Ectodermal cell (in vitro differentiated cells): ENCODE measurements at regions not wholly inside any gene's neighbourhood (a gene's known extent, or its start where the extent isn't known, plus 50 kb on each side); places are given as distances from the start of the nearest gene placed in this dataset.

Experiments used
- H3K27ac ChIP-seq: 2 replicates; pipeline ENCODE4 v1.7.0; 2013; ENCODE audit warnings: mild to moderate bottlenecking, low read depth, low read length; ENCODE audit not compliant: insufficient read depth, poor library complexity, severe bottlenecking
- H3K27me3 ChIP-seq: 2 replicates; pipeline ENCODE4 v1.7.0; 2013; ENCODE audit warnings: mild to moderate bottlenecking, low read length; ENCODE audit not compliant: insufficient read depth, control insufficient read depth, poor library complexity, severe bottlenecking
- H3K36me3 ChIP-seq: one replicate; pipeline ENCODE4 v1.7.0; 2013; ENCODE audit warnings: low read length; ENCODE audit not compliant: control insufficient read depth, insufficient read depth
- H3K4me1 ChIP-seq: one replicate; pipeline ENCODE4 v1.7.0; 2013; ENCODE audit warnings: low read length; ENCODE audit not compliant: control insufficient read depth, insufficient read depth
- H3K4me3 ChIP-seq: 2 replicates; pipeline ENCODE4 v1.7.0; 2013; ENCODE audit warnings: low read depth, low read length, control low read depth; ENCODE audit not compliant: insufficient read depth
- H3K9me3 ChIP-seq: 2 replicates; pipeline ENCODE4 v1.7.0; 2013; ENCODE audit warnings: mild to moderate bottlenecking, low read length, moderate library complexity; ENCODE audit not compliant: control insufficient read depth
- WGBS, 2 experiments: methylation state at CpG; one replicate each; pipeline ENCODE4 v1.1.7; 2013; ENCODE audit warnings: missing lambda C conversion rate in 2 of 2; 5-methylcytosine and 5-hydroxymethylcytosine counted together

GRCh38 chr4:33065749-33066148, 2345.6 kb downstream of the PCDH7 start:
- Histone ChIP-seq H3K4me1 (no peaks in the 10 kb centered on the region), H3K36me3 (no peaks in the 10 kb centered on the region), H3K27me3 (no peaks in the 10 kb centered on the region), H3K9me3 (no peaks in the 10 kb centered on the region), H3K27ac (no peak overlapping the region), H3K4me3 (no peak overlapping the region)
- 96 to 97% methylated on average over 4 to 8 of the region's 8 CpGs for WGBS, 2 experiments

- WGBS, 2 experiments, result 89% methylated on average over 1 of the region's 1 CpG; no CpG with 5 or more reads in 1 of the 2 experiments
- H3K27me3 ChIP-seq, result no peaks in the 10 kb centered on the region
Measured at GRCh38 chr4:33067221-33067620, 2347.1 kb downstream of the PCDH7 start.

GRCh38 chr4:33068539-33068938, 2348.4 kb downstream of the PCDH7 start:
- WGBS, 2 experiments, result 100% methylated on average over 1 of the region's 1 CpG; no CpG with 5 or more reads in 1 of the 2 experiments
- no peaks in the 10 kb centered on the region for H3K36me3 ChIP-seq
- H3K27ac ChIP-seq, result no peak overlapping the region
- H3K27me3 ChIP-seq, result no peaks in the 10 kb centered on the region
- H3K4me3 ChIP-seq, result no peak overlapping the region
- H3K9me3 ChIP-seq, result no peaks in the 10 kb centered on the region
- H3K4me1 ChIP-seq, result peaks cover 3% of the 10 kb centered on the region

More at GRCh38 chr4:33067221-33067620, 2347.1 kb downstream of the PCDH7 start:
- H3K36me3 ChIP-seq, result no peaks in the 10 kb centered on the region
- H3K9me3 ChIP-seq, result no peaks in the 10 kb centered on the region
- no peak overlapping the region for H3K4me3 ChIP-seq
- H3K4me1 ChIP-seq, result no peaks in the 10 kb centered on the region
- H3K27ac ChIP-seq, result no peak overlapping the region

GRCh38 chr4:33071535-33071934, 2351.4 kb downstream of the PCDH7 start:
- 90 to 92% methylated on average over 2 to 3 of the region's 3 CpGs for WGBS, 2 experiments
- no peaks in the 10 kb centered on the region for H3K9me3 ChIP-seq
- no peak overlapping the region for H3K27ac ChIP-seq
- H3K4me1 ChIP-seq, result peaks cover 3% of the 10 kb centered on the region
- H3K27me3 ChIP-seq, result no peaks in the 10 kb centered on the region
- no peaks in the 10 kb centered on the region for H3K36me3 ChIP-seq
- no peak overlapping the region for H3K4me3 ChIP-seq

DNA sequence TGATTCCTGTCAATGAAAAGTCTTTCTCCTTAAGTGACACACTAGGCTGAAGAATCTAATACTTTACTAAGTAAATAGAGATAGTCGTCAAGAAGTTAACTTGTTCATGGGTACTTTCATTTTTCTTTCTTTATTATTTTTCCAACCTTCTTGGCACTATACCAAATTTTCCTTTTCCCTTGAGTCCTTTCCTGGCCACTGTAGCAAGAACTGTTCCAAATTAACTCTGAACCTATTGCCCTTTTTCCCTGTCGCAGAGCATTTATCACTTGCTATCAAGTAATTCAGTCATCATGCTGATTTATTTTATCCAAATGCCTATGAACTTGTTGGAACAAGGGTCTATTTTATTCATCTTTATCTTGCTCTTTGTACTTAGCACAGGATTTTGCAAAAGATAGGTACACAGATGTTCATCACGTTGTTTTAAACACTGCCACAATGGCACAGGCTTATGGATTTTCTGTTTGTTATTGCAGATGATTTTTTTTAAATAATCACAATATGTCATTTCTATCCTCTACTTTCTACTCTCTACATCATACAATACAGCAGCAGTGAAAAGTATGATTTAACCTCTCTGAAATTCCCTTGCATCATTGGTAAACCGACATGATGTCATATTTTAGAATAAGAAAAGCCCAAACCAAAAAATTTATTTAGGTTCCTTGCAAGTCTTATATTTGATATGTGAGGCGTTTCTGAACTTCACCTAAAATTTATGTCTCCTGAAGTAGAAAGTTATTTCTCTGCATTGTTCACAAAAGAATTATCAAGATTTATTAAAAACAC, 2352.3 kb downstream of the PCDH7 start:
- Histone ChIP-seq H3K4me3 (no peak overlapping the region), H3K9me3 (no peaks in the 10 kb centered on the region), H3K4me1 (peaks cover 3% of the 10 kb centered on the region), H3K36me3 (no peaks in the 10 kb centered on the region), H3K27me3 (no peaks in the 10 kb centered on the region), H3K27ac (no peak overlapping the region)
- 94 to 97% methylated on average over 2 to 5 of the region's 5 CpGs for WGBS, 2 experiments

- 93% methylated on average over 1 of the region's 1 CpG; no CpG with 5 or more reads in 1 of the 2 experiments for WGBS, 2 experiments
- Histone ChIP-seq H3K4me3 (no peak overlapping the region), H3K4me1 (peaks cover 3% of the 10 kb centered on the region), H3K27me3 (no peaks in the 10 kb centered on the region), H3K27ac (no peak overlapping the region), H3K9me3 (no peaks in the 10 kb centered on the region), H3K36me3 (no peaks in the 10 kb centered on the region)
Measured at GRCh38 chr4:33073811-33074210, 2353.6 kb downstream of the PCDH7 start.

- no peaks in the 10 kb centered on the region for H3K9me3 ChIP-seq
- WGBS, 2 experiments, result 88 to 91% methylated on average over 2 of the region's 2 CpGs
- H3K27ac ChIP-seq, result no peak overlapping the region
Measured at GRCh38 chr4:33078145-33078544, 2358.0 kb downstream of the PCDH7 start.

GRCh38 chr4:33080275-33080674, 2360.1 kb downstream of the PCDH7 start:
- Histone ChIP-seq H3K4me3 (no peak overlapping the region), H3K4me1 (no peaks in the 10 kb centered on the region), H3K36me3 (no peaks in the 10 kb centered on the region), H3K9me3 (no peaks in the 10 kb centered on the region), H3K27me3 (no peaks in the 10 kb centered on the region), H3K27ac (no peak overlapping the region)
- 90 to 92% methylated on average over 2 of the region's 2 CpGs for WGBS, 2 experiments

More at GRCh38 chr4:33078145-33078544, 2358.0 kb downstream of the PCDH7 start:
- peaks cover 3% of the 10 kb centered on the region for H3K4me1 ChIP-seq
- no peaks in the 10 kb centered on the region for H3K27me3 ChIP-seq
- no peaks in the 10 kb centered on the region for H3K36me3 ChIP-seq
- no peak overlapping the region for H3K4me3 ChIP-seq

GRCh38 chr4:33085709-33086108, 2365.5 kb downstream of the PCDH7 start:
- no peak overlapping the region for H3K27ac ChIP-seq
- 90 to 97% methylated on average over 2 of the region's 2 CpGs for WGBS, 2 experiments
- H3K36me3 ChIP-seq, result no peaks in the 10 kb centered on the region
- no peak overlapping the region for H3K4me3 ChIP-seq
- H3K9me3 ChIP-seq, result no peaks in the 10 kb centered on the region
- no peaks in the 10 kb centered on the region for H3K4me1 ChIP-seq
- no peaks in the 10 kb centered on the region for H3K27me3 ChIP-seq

DNA sequence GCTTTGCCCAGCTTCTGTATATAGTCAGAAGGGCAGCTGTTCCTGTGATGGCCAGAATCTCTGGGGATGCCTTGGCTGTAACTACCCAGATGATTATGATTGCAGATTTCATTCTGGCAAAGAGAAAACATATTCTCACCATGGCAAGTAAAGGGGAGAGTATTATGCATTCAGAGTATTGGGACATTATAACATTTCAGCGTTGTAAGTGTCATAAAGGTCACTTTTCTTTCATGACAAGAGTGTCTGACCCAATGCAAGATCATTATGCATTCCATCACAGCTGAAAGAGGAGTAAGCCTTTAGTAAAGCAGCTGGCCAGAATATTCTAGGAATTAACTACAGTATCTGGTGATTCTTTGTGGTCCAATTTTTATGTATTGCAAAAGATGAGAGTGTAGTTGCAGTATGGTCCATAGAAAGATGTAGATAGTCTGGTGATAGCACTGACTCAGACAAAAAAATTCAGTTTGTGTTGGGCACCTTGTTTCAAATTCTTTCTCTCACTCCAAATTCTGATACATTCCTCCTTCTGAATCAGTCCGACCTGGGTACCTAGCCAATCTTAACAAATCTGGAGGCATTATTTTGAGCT, 2366.3 kb downstream of the PCDH7 start:
- H3K36me3 ChIP-seq, result no peaks in the 10 kb centered on the region
- no peaks in the 10 kb centered on the region for H3K9me3 ChIP-seq
- no peak overlapping the region for H3K4me3 ChIP-seq
- H3K4me1 ChIP-seq, result no peaks in the 10 kb centered on the region
- WGBS, 2 experiments, result 88 to 89% methylated on average over 2 of the region's 2 CpGs
- no peaks in the 10 kb centered on the region for H3K27me3 ChIP-seq
- H3K27ac ChIP-seq, result no peak overlapping the region
